Smooth muscle cell (in vitro differentiated cells): ENCODE measurements at regions not wholly inside any gene's neighbourhood (a gene's known extent, or its start where the extent isn't known, plus 50 kb on each side); places are given as distances from the start of the nearest gene placed in this dataset.

Source experiments
- DNase-seq: peaks from one replicate; lab custom pipeline; 2025; ENCODE audit not compliant: unreplicated experiment; lab: John Stamatoyannopoulos, UW
- H2AFZ ChIP-seq: fragments of 200-600 bp; sonication (generic); 2 replicates; pipeline ENCODE4 v1.6.0; 2016; ENCODE audit warnings: antibody characterized with exemption, low read depth, mild to moderate bottlenecking
- H3F3A ChIP-seq: fragments of 200-600 bp; sonication (generic); 2 replicates; pipeline ENCODE4 v1.6.0; 2017; ENCODE audit warnings: antibody characterized with exemption, low read depth
- H3K27ac ChIP-seq: fragments of 200-600 bp; sonication (generic); 2 replicates; pipeline ENCODE4 v1.5.1; 2016; ENCODE audit warnings: low read depth, mild to moderate bottlenecking
- H3K27me3 ChIP-seq: fragments of 200-600 bp; sonication (generic); 2 replicates; pipeline ENCODE4 v1.6.1; 2016; ENCODE audit warnings: low read depth, mild to moderate bottlenecking
- H3K36me3 ChIP-seq: fragments of 200-600 bp; sonication (generic); 2 replicates; pipeline ENCODE4 v1.5.1; 2016; ENCODE audit warnings: low read depth
- H3K4me1 ChIP-seq: fragments of 200-600 bp; sonication (generic); 2 replicates; pipeline ENCODE4 v1.5.1; 2016; ENCODE audit warnings: low read depth
- H3K4me2 ChIP-seq: fragments of 200-600 bp; sonication (generic); 2 replicates; pipeline ENCODE4 v1.6.0; 2016; ENCODE audit warnings: mild to moderate bottlenecking
- H3K4me3 ChIP-seq: fragments of 200-600 bp; sonication (generic); 2 replicates; pipeline ENCODE4 v1.5.1; 2016; ENCODE audit warnings: mild to moderate bottlenecking
- H3K79me2 ChIP-seq: fragments of 200-600 bp; sonication (generic); 2 replicates; pipeline ENCODE4 v1.6.0; 2016; ENCODE audit warnings: low read depth, mild to moderate bottlenecking
- H3K9ac ChIP-seq: fragments of 200-600 bp; sonication (generic); 2 replicates; pipeline ENCODE4 v1.6.0; 2016; ENCODE audit warnings: low read depth
- H3K9me3 ChIP-seq: fragments of 200-600 bp; sonication (generic); replicated peaks from 2 replicates; pipeline ENCODE4 v1.5.1; 2016; ENCODE audit warnings: low read depth
- H4K20me1 ChIP-seq: fragments of 200-600 bp; sonication (generic); 2 replicates; pipeline ENCODE4 v1.6.0; 2016; ENCODE audit warnings: low read depth
- CTCF ChIP-seq: fragments of 200-600 bp; sonication (generic); IDR thresholded peaks from 2 replicates; pipeline ENCODE4 v1.5.1; 2017; ENCODE audit warnings: borderline replicate concordance, mild to moderate bottlenecking, antibody characterized with exemption; ENCODE audit not compliant: insufficient read depth, poor library complexity, severe bottlenecking
- WGBS: methylation state at CpG from one replicate; pipeline ENCODE4 v1.1.7; 2016; ENCODE audit warnings: low lambda C conversion rate; 5-methylcytosine and 5-hydroxymethylcytosine counted together

DNA sequence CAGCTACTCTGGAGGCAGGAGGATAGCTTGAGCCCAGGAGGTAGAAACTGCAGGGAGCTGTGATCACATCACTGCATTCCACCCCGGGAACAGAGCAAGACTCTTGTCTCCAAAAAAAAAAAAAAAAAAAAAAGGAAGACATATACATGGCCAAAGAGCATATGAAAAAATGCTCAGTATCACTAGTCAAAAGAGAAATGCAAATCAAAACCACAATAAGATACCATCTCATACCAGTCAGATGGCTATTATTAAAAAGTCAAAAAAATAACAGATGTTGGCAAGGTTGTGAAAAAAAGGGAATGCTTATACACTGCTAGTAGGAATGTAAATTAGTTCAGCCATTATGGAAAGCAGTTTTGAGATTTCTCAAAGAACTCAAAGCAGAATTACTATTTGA, 174.8 kb upstream of the ATF7IP start:
- Histone ChIP-seq H2AFZ (no peak overlapping the region), H3K4me1 (peaks cover 7% of the 10 kb centered on the region), H3K9ac (no peak overlapping the region), H3K27ac (no peak overlapping the region), H3K4me3 (no peak overlapping the region), H3K36me3 (no peaks in the 10 kb centered on the region), H4K20me1 (no peaks in the 10 kb centered on the region), H3K9me3 (no peaks in the 10 kb centered on the region), H3K27me3 (no peaks in the 10 kb centered on the region), H3K4me2 (no peak overlapping the region), H3F3A (no peaks in the 10 kb centered on the region), H3K79me2 (no peaks in the 10 kb centered on the region)
- WGBS, result 54% methylated on average over 1 of the region's 1 CpG
- no peak for DNase-seq
- no peak for TF ChIP-seq CTCF

- H3K9ac ChIP-seq, result no peak overlapping the region
- no peaks in the 10 kb centered on the region for H4K20me1 ChIP-seq
- no peak overlapping the region for H3K4me3 ChIP-seq
- H2AFZ ChIP-seq, result no peak overlapping the region
- H3K9me3 ChIP-seq, result no peaks in the 10 kb centered on the region
- WGBS, result 90% methylated on average over 4 of the region's 4 CpGs
- H3K27ac ChIP-seq, result no peak overlapping the region
- TF ChIP-seq CTCF, result no peak
- no peak overlapping the region for H3K4me2 ChIP-seq
- no peaks in the 10 kb centered on the region for H3K36me3 ChIP-seq
- H3K4me1 ChIP-seq, result peaks cover 5% of the 10 kb centered on the region
- H3F3A ChIP-seq, result no peaks in the 10 kb centered on the region
- no peaks in the 10 kb centered on the region for H3K27me3 ChIP-seq
- no peaks in the 10 kb centered on the region for H3K79me2 ChIP-seq
- DNase-seq, result no peak
These were observed 173.9 kb upstream of the ATF7IP start for GRCh38 chr12:14191612-14192011.

DNA sequence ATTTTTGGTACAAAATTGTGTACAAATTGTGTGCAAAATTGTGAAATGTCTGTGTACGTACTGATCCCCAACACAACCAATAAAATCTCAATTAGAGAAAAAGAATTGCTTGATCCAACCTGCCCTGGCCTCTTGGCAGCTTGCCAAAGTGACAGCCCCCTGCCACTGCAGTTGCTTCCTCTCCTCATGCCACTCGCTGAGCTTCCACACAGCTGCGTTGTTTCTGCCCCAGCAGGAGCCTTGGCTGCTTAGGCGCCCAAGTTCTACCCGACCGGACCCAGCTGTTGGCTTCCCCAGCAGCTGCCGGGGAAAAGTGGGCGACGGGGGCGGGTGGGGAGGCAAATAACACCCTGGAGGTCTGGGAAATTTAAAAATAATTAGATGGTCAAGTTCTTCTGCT, 171.8 kb upstream of the ATF7IP start:
- no peaks in the 10 kb centered on the region for H3K9me3 ChIP-seq
- no peaks in the 10 kb centered on the region for H3K79me2 ChIP-seq
- H3K4me2 ChIP-seq, result no peak overlapping the region
- no peak overlapping the region for H2AFZ ChIP-seq
- no peaks in the 10 kb centered on the region for H3K36me3 ChIP-seq
- no peak overlapping the region for H3K9ac ChIP-seq
- 80% methylated on average over 10 of the region's 10 CpGs for WGBS
- no peak for TF ChIP-seq CTCF
- H4K20me1 ChIP-seq, result no peaks in the 10 kb centered on the region
- no peaks in the 10 kb centered on the region for H3F3A ChIP-seq
- no peaks in the 10 kb centered on the region for H3K27me3 ChIP-seq
- no peak overlapping the region for H3K4me3 ChIP-seq
- no peak overlapping the region for H3K27ac ChIP-seq
- peaks cover 5% of the 10 kb centered on the region for H3K4me1 ChIP-seq
- DNase-seq, result no peak

- Histone ChIP-seq H3K27ac (no peak overlapping the region), H3K9me3 (no peaks in the 10 kb centered on the region), H3K4me2 (no peak overlapping the region), H3K36me3 (no peaks in the 10 kb centered on the region), H3K9ac (no peak overlapping the region), H3K79me2 (no peaks in the 10 kb centered on the region), H3K4me1 (peaks cover 5% of the 10 kb centered on the region), H3K27me3 (no peaks in the 10 kb centered on the region), H3K4me3 (no peak overlapping the region), H4K20me1 (no peaks in the 10 kb centered on the region), H3F3A (no peaks in the 10 kb centered on the region), H2AFZ (no peak overlapping the region)
- no peak for DNase-seq
- TF ChIP-seq CTCF, result no peak
- 90% methylated on average over 11 of the region's 11 CpGs for WGBS
These were observed 170.9 kb upstream of the ATF7IP start for GRCh38 chr12:14194572-14194971.
